ENCODE measurements at regions not wholly inside any gene's neighbourhood (a gene's known extent, or its start where the extent isn't known, plus 50 kb on each side); places are given as distances from the start of the nearest gene placed in this dataset.
A peak's percentile ranks its signal among the peaks of the same experiment; 100 is the strongest.

- Histone ChIP-seq H4K5ac (ENCODE audit: low read length) (no peak overlapping the region), H3K23ac (ENCODE audit: low read length) (no peak overlapping the region), H3K4me3 (ENCODE audit: low read length) (no peak overlapping the region), H2AK5ac (ENCODE audit: low read length) (no peak overlapping the region), H2BK15ac (replicated peaks; ENCODE audit: low read depth) (no peak overlapping the region), H3K79me1 (ENCODE audit: low read length) (no peaks in the 10 kb centered on the region), H2BK120ac (ENCODE audit: low read depth, low read length) (no peak overlapping the region), H3K4me1 (ENCODE audit: control insufficient read depth, low read depth, low read length) (no peaks in the 10 kb centered on the region), H3K27me3 (ENCODE audit: insufficient read depth, low read length, poor library complexity) (no peaks in the 10 kb centered on the region), H3K18ac (ENCODE audit: low read length) (no peak overlapping the region), H3K9ac (ENCODE audit: low read length) (no peak overlapping the region), H3K56ac (ENCODE audit: low read length) (no peak overlapping the region), H3K4ac (ENCODE audit: low read depth, low read length) (no peak overlapping the region), H3K79me2 (ENCODE audit: control insufficient read depth, insufficient read depth, low read length) (no peaks in the 10 kb centered on the region), H2BK5ac (ENCODE audit: low read length) (no peak overlapping the region), H3K36me3 (ENCODE audit: control insufficient read depth, insufficient read depth, low read length) (no peaks in the 10 kb centered on the region), H3K4me2 (ENCODE audit: low read length) (no peak overlapping the region), H3K27ac (ENCODE audit: low read depth, low read length) (no peak overlapping the region), H4K8ac (ENCODE audit: low read depth, low read length) (no peak overlapping the region)
- WGBS (ENCODE audit: extremely low coverage, insufficient coverage, low lambda C conversion rate): no CpG with 5 or more reads among the region's 5 CpGs
- DNase-seq: no peak
These were observed 307.3 kb downstream of the TDRD15 start for GRCh38 chr2:21431078-21431477.

GRCh38 chr2:21438949-21439348 lies 315.2 kb downstream of the TDRD15 start:
- H3K79me2 ChIP-seq (ENCODE audit: control insufficient read depth, insufficient read depth, low read length): no peaks in the 10 kb centered on the region
- H3K27me3 ChIP-seq (ENCODE audit: insufficient read depth, low read length, poor library complexity): no peaks in the 10 kb centered on the region
- no peaks in the 10 kb centered on the region for H3K4me1 ChIP-seq (ENCODE audit: control insufficient read depth, low read depth, low read length)
- H2BK5ac ChIP-seq (ENCODE audit: low read length): no peak overlapping the region
- H3K27ac ChIP-seq (ENCODE audit: low read depth, low read length): no peak overlapping the region
- no peak overlapping the region for H4K8ac ChIP-seq (ENCODE audit: low read depth, low read length)
- no peaks in the 10 kb centered on the region for H3K79me1 ChIP-seq (ENCODE audit: low read length)
- no peak overlapping the region for H3K4me3 ChIP-seq (ENCODE audit: low read length)
- H2BK120ac ChIP-seq (ENCODE audit: low read depth, low read length): no peak overlapping the region
- H4K5ac ChIP-seq (ENCODE audit: low read length): no peak overlapping the region
- no peak overlapping the region for H2AK5ac ChIP-seq (ENCODE audit: low read length)
- DNase-seq: no peak
- no peak overlapping the region for H3K9ac ChIP-seq (ENCODE audit: low read length)
- no peak overlapping the region for H3K23ac ChIP-seq (ENCODE audit: low read length)
- H3K36me3 ChIP-seq (ENCODE audit: control insufficient read depth, insufficient read depth, low read length): no peaks in the 10 kb centered on the region
- no peak overlapping the region for H3K56ac ChIP-seq (ENCODE audit: low read length)
- H3K4me2 ChIP-seq (ENCODE audit: low read length): no peak overlapping the region
- no peak overlapping the region for H3K18ac ChIP-seq (ENCODE audit: low read length)
- no peak overlapping the region for H3K4ac ChIP-seq (ENCODE audit: low read depth, low read length)
- no peak overlapping the region for H2BK15ac ChIP-seq (replicated peaks; ENCODE audit: low read depth)
- no CpG with 5 or more reads among the region's 3 CpGs for WGBS (ENCODE audit: extremely low coverage, insufficient coverage, low lambda C conversion rate)

- no peaks in the 10 kb centered on the region for H3K36me3 ChIP-seq (ENCODE audit: control insufficient read depth, insufficient read depth, low read length)
- WGBS (ENCODE audit: extremely low coverage, insufficient coverage, low lambda C conversion rate): no CpG with 5 or more reads among the region's 7 CpGs
- H3K4ac ChIP-seq (ENCODE audit: low read depth, low read length): no peak overlapping the region
These were observed 317.7 kb downstream of the TDRD15 start for GRCh38 chr2:21441442-21441841.

GRCh38 chr2:21443494-21444105 lies 319.8 kb downstream of the TDRD15 start:
- H3K36me3 ChIP-seq (ENCODE audit: control insufficient read depth, insufficient read depth, low read length): no peaks in the 10 kb centered on the region
- peak; percentile 40 for DNase-seq
- no peaks in the 10 kb centered on the region for H3K79me1 ChIP-seq (ENCODE audit: low read length)
- H3K27ac ChIP-seq (ENCODE audit: low read depth, low read length): peak overlapping the region; percentile 38
- H3K4ac ChIP-seq (ENCODE audit: low read depth, low read length): no peak overlapping the region
- no peak overlapping the region for H4K5ac ChIP-seq (ENCODE audit: low read length)
- H3K18ac ChIP-seq (ENCODE audit: low read length): no peak overlapping the region
- no peaks in the 10 kb centered on the region for H3K27me3 ChIP-seq (ENCODE audit: insufficient read depth, low read length, poor library complexity)
- no peak overlapping the region for H2BK120ac ChIP-seq (ENCODE audit: low read depth, low read length)
- no peak overlapping the region for H2AK5ac ChIP-seq (ENCODE audit: low read length)
- no peak overlapping the region for H2BK5ac ChIP-seq (ENCODE audit: low read length)
- no peaks in the 10 kb centered on the region for H3K4me1 ChIP-seq (ENCODE audit: control insufficient read depth, low read depth, low read length)
- H3K4me2 ChIP-seq (ENCODE audit: low read length): no peak overlapping the region
- no peak overlapping the region for H4K8ac ChIP-seq (ENCODE audit: low read depth, low read length)
- no peaks in the 10 kb centered on the region for H3K79me2 ChIP-seq (ENCODE audit: control insufficient read depth, insufficient read depth, low read length)
- H3K56ac ChIP-seq (ENCODE audit: low read length): no peak overlapping the region
- H3K9ac ChIP-seq (ENCODE audit: low read length): no peak overlapping the region
- no peak overlapping the region for H3K23ac ChIP-seq (ENCODE audit: low read length)
- no CpG with 5 or more reads among the region's 5 CpGs for WGBS (ENCODE audit: extremely low coverage, insufficient coverage, low lambda C conversion rate)
- no peak overlapping the region for H3K4me3 ChIP-seq (ENCODE audit: low read length)
- no peak overlapping the region for H2BK15ac ChIP-seq (replicated peaks; ENCODE audit: low read depth)

More at GRCh38 chr2:21441442-21441841, 317.7 kb downstream of the TDRD15 start:
- no peaks in the 10 kb centered on the region for H3K79me2 ChIP-seq (ENCODE audit: control insufficient read depth, insufficient read depth, low read length)
- no peak overlapping the region for H4K8ac ChIP-seq (ENCODE audit: low read depth, low read length)
- H3K27me3 ChIP-seq (ENCODE audit: insufficient read depth, low read length, poor library complexity): no peaks in the 10 kb centered on the region
- no peak overlapping the region for H3K9ac ChIP-seq (ENCODE audit: low read length)
- no peak overlapping the region for H3K56ac ChIP-seq (ENCODE audit: low read length)
- H2BK5ac ChIP-seq (ENCODE audit: low read length): no peak overlapping the region
- H2AK5ac ChIP-seq (ENCODE audit: low read length): no peak overlapping the region
- H3K23ac ChIP-seq (ENCODE audit: low read length): no peak overlapping the region
- no peak overlapping the region for H4K5ac ChIP-seq (ENCODE audit: low read length)
- DNase-seq: no peak
- no peak overlapping the region for H2BK15ac ChIP-seq (replicated peaks; ENCODE audit: low read depth)
- no peak overlapping the region for H2BK120ac ChIP-seq (ENCODE audit: low read depth, low read length)
- H3K18ac ChIP-seq (ENCODE audit: low read length): no peak overlapping the region
- H3K4me1 ChIP-seq (ENCODE audit: control insufficient read depth, low read depth, low read length): no peaks in the 10 kb centered on the region
- no peaks in the 10 kb centered on the region for H3K79me1 ChIP-seq (ENCODE audit: low read length)
- H3K4me2 ChIP-seq (ENCODE audit: low read length): no peak overlapping the region
- H3K4me3 ChIP-seq (ENCODE audit: low read length): no peak overlapping the region
- H3K27ac ChIP-seq (ENCODE audit: low read depth, low read length): no peak overlapping the region

GRCh38 chr2:21449881-21450280 lies 326.1 kb downstream of the TDRD15 start:
- no peak overlapping the region for H3K27ac ChIP-seq (ENCODE audit: low read depth, low read length)
- no peaks in the 10 kb centered on the region for H3K79me1 ChIP-seq (ENCODE audit: low read length)
- no peak overlapping the region for H2BK15ac ChIP-seq (replicated peaks; ENCODE audit: low read depth)
- no peaks in the 10 kb centered on the region for H3K27me3 ChIP-seq (ENCODE audit: insufficient read depth, low read length, poor library complexity)
- H2BK120ac ChIP-seq (ENCODE audit: low read depth, low read length): no peak overlapping the region
- H4K5ac ChIP-seq (ENCODE audit: low read length): no peak overlapping the region
- no peak overlapping the region for H3K56ac ChIP-seq (ENCODE audit: low read length)
- no peak overlapping the region for H4K8ac ChIP-seq (ENCODE audit: low read depth, low read length)
- no peak overlapping the region for H3K4me2 ChIP-seq (ENCODE audit: low read length)
- H3K4me1 ChIP-seq (ENCODE audit: control insufficient read depth, low read depth, low read length): peaks cover 23% of the 10 kb centered on the region
- no peak overlapping the region for H3K4ac ChIP-seq (ENCODE audit: low read depth, low read length)
- no peaks in the 10 kb centered on the region for H3K79me2 ChIP-seq (ENCODE audit: control insufficient read depth, insufficient read depth, low read length)
- no peak for DNase-seq
- no CpG with 5 or more reads among the region's 4 CpGs for WGBS (ENCODE audit: extremely low coverage, insufficient coverage, low lambda C conversion rate)
- H3K4me3 ChIP-seq (ENCODE audit: low read length): no peak overlapping the region
- H2BK5ac ChIP-seq (ENCODE audit: low read length): no peak overlapping the region
- no peak overlapping the region for H3K9ac ChIP-seq (ENCODE audit: low read length)
- no peak overlapping the region for H2AK5ac ChIP-seq (ENCODE audit: low read length)
- no peak overlapping the region for H3K23ac ChIP-seq (ENCODE audit: low read length)
- no peaks in the 10 kb centered on the region for H3K36me3 ChIP-seq (ENCODE audit: control insufficient read depth, insufficient read depth, low read length)
- no peak overlapping the region for H3K18ac ChIP-seq (ENCODE audit: low read length)

DNA sequence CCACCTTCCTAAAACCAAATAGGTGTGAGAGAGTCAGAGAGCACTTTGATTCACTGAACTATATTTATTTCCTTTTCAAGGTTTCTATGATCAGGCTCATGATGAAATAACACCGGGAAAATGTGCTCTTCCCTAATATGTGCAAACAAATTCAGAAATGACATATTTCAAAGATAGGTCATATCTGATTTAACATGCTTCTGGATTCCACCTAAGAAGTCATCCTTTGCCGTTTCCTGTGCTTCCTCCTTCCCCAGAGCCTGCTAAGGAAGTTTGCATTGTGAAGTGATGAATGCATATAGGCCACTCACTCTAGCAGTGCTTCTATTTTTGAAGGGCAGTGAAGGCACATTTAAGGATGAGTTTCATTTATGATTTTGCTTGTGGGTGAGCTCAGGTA lies 327.6 kb downstream of the TDRD15 start:
- peak; percentile 19 for DNase-seq
- H3K36me3 ChIP-seq (ENCODE audit: control insufficient read depth, insufficient read depth, low read length): no peaks in the 10 kb centered on the region
- H2AK5ac ChIP-seq (ENCODE audit: low read length): no peak overlapping the region
- H3K18ac ChIP-seq (ENCODE audit: low read length): peak overlapping the region; percentile 91
- H3K27ac ChIP-seq (ENCODE audit: low read depth, low read length): peak overlapping the region; percentile 42
- H3K9ac ChIP-seq (ENCODE audit: low read length): no peak overlapping the region
- no peak overlapping the region for H3K23ac ChIP-seq (ENCODE audit: low read length)
- H4K5ac ChIP-seq (ENCODE audit: low read length): no peak overlapping the region
- peak overlapping the region; percentile 80 for H2BK120ac ChIP-seq (ENCODE audit: low read depth, low read length)
- H3K4ac ChIP-seq (ENCODE audit: low read depth, low read length): no peak overlapping the region
- no CpG with 5 or more reads among the region's 2 CpGs for WGBS (ENCODE audit: extremely low coverage, insufficient coverage, low lambda C conversion rate)
- H3K4me3 ChIP-seq (ENCODE audit: low read length): no peak overlapping the region
- no peaks in the 10 kb centered on the region for H3K79me1 ChIP-seq (ENCODE audit: low read length)
- H3K79me2 ChIP-seq (ENCODE audit: control insufficient read depth, insufficient read depth, low read length): no peaks in the 10 kb centered on the region
- no peak overlapping the region for H3K4me2 ChIP-seq (ENCODE audit: low read length)
- H3K56ac ChIP-seq (ENCODE audit: low read length): peak overlapping the region; percentile 69
- peaks cover 23% of the 10 kb centered on the region for H3K4me1 ChIP-seq (ENCODE audit: control insufficient read depth, low read depth, low read length)
- H4K8ac ChIP-seq (ENCODE audit: low read depth, low read length): no peak overlapping the region
- H2BK5ac ChIP-seq (ENCODE audit: low read length): peak overlapping the region; percentile 97
- no peaks in the 10 kb centered on the region for H3K27me3 ChIP-seq (ENCODE audit: insufficient read depth, low read length, poor library complexity)
- no peak overlapping the region for H2BK15ac ChIP-seq (replicated peaks; ENCODE audit: low read depth)
